GM12878 (cell line): ENCODE measurements at regions not wholly inside any gene's neighbourhood (a gene's known extent, or its start where the extent isn't known, plus 50 kb on each side); places are given as distances from the start of the nearest gene placed in this dataset.

ENCODE experiments used
- ATAC-seq: fragments of 200-7000 bp; cut with Tn5 transposase; 3 replicates; pipeline ENCODE4 v1.9.1; 2020; ENCODE audit warnings: mild to moderate bottlenecking, moderate library complexity
- BruUV-seq: library from RNA; stranded (reverse); fragments of 400-500 nt; replicated peaks from 2 replicates; lab custom pipeline; 2021; lab: Mats Ljungman, UMichigan
- CTCF ChIA-PET: fragments of 300-600 bp; sonication (Branson Sonifier 250); formaldehyde crosslinking; extraction: SDS; loops from one replicate; lab custom pipeline; 2021; ENCODE audit warnings: inconsistent platforms; lab: Yijun Ruan, JAX
- POLR2A ChIA-PET: fragments of 350-600 bp; formaldehyde crosslinking; extraction: SDS; loops from one replicate; lab custom pipeline; 2021; ENCODE audit warnings: inconsistent platforms; lab: Charles Lee
- RAD21 ChIA-PET: fragments of 300-600 bp; sonication (Branson Sonifier 250); formaldehyde crosslinking; loops from one replicate; lab custom pipeline; 2023; ENCODE audit warnings: antibody characterized with exemption; ENCODE audit not compliant: unreplicated experiment; lab: Charles Lee
- SMC1A ChIA-PET: fragments of 300-600 bp; sonication (Branson Sonifier 250); formaldehyde crosslinking; loops from one replicate; lab custom pipeline; 2023; ENCODE audit not compliant: unreplicated experiment, uncharacterized antibody; lab: Charles Lee
- DNase-seq: peaks from one replicate; pipeline ENCODE4 v3.0.0-alpha.2; 2011; ENCODE audit warnings: low read depth, low spot score
- FAIRE-seq: peaks from 3 replicates; lab custom pipeline; 2011; peaks lifted over from hg19 to GRCh38; lab: Jason Lieb, UNC
- H2AFZ ChIP-seq: 2 replicates; pipeline ENCODE4 v1.6.0; 2011; ENCODE audit warnings: low read depth, low read length, control low read depth; ENCODE audit not compliant: control insufficient read depth
- H3K27ac ChIP-seq: 2 replicates; pipeline ENCODE4 v1.5.1; 2011; ENCODE audit warnings: control low read depth; ENCODE audit not compliant: control insufficient read depth, insufficient read depth
- H3K27me3 ChIP-seq, 2 experiments: replicated peaks in 1 of 2; 2 replicates each; pipeline versions ENCODE4 v1.6.0 to v1.6.1; 2011; ENCODE audit warnings: low read length in 1 of 2; ENCODE audit not compliant: control insufficient read depth in 2 of 2, insufficient read depth in 2 of 2
- H3K36me3 ChIP-seq, 2 experiments: 2 replicates each; pipeline ENCODE4 v1.5.1; 2011; ENCODE audit warnings: low read length in 1 of 2; ENCODE audit not compliant: control insufficient read depth in 2 of 2, insufficient read depth in 2 of 2
- H3K4me1 ChIP-seq: 2 replicates; pipeline ENCODE4 v1.6.1; 2011; ENCODE audit warnings: mild to moderate bottlenecking, low read length, moderate library complexity, mixed read lengths; ENCODE audit not compliant: control insufficient read depth, insufficient read depth
- H3K4me2 ChIP-seq: 2 replicates; pipeline ENCODE4 v1.6.0; 2011; ENCODE audit warnings: control low read depth; ENCODE audit not compliant: control insufficient read depth, insufficient read depth
- H3K4me3 ChIP-seq: fragments of 200-600 bp; sonication (generic); 2 replicates; pipeline ENCODE4 v1.5.1; 2016
- H3K79me2 ChIP-seq: 2 replicates; pipeline ENCODE4 v1.6.0; 2011; ENCODE audit warnings: low read length; ENCODE audit not compliant: control insufficient read depth, insufficient read depth
- H3K9ac ChIP-seq: 2 replicates; pipeline ENCODE4 v1.8.0; 2011; ENCODE audit warnings: low read length, control low read depth, mixed read lengths; ENCODE audit not compliant: control insufficient read depth, insufficient read depth
- H3K9me3 ChIP-seq: replicated peaks from 3 replicates; pipeline ENCODE4 v1.5.1; 2011; ENCODE audit warnings: mild to moderate bottlenecking, low read length; ENCODE audit not compliant: control insufficient read depth, insufficient read depth
- H4K20me1 ChIP-seq: 2 replicates; pipeline ENCODE4 v1.6.0; 2011; ENCODE audit not compliant: control insufficient read depth, insufficient read depth
- EGR1 ChIP-seq, 2 experiments: IDR thresholded peaks; 1 replicate in 1 of 2; 2 replicates in 1 of 2; pipeline ENCODE4 v1.6.1; 2011 to 2012; ENCODE audit warnings: low read depth in 2 of 2, low read length in 2 of 2, borderline replicate concordance in 1 of 2, mild to moderate bottlenecking in 1 of 2, moderate library complexity in 1 of 2
- POLR2AphosphoS5 ChIP-seq: IDR thresholded peaks from 2 replicates; pipeline ENCODE4 v1.6.1; 2011; ENCODE audit warnings: mild to moderate bottlenecking, low read length, inconsistent platforms
- WGBS: methylation state at CpG from one replicate; pipeline ENCODE4 v1.1.6; 2016; ENCODE audit warnings: low lambda C conversion rate; ENCODE audit not compliant: insufficient replicate concordance, insufficient coverage; ENCODE audit errors: missing lambda C conversion rate; 5-methylcytosine and 5-hydroxymethylcytosine counted together
- in situ Hi-C: fragments of 300-500 bp; cut with MboI; formaldehyde crosslinking; loops from 9 replicates; pipeline ENCODE4 v1.14.3; 2018; ENCODE audit warnings: mixed read lengths
- intact Hi-C: fragments of 100-400 bp; cut with micrococcal nuclease; formaldehyde crosslinking; loops from one replicate; pipeline ENCODE4 v1.14.2; 2022; ENCODE audit not compliant: unreplicated experiment
- TF ChIP-seq, protein P1 (sequence below): fragments of 450-650 bp; IDR thresholded peaks from 2 replicates; pipeline ENCODE4 v1.6.1; 2018; ENCODE audit warnings: mild to moderate bottlenecking, low read depth, moderate library complexity; ENCODE audit not compliant: partially characterized antibody
- TF ChIP-seq, protein P2 (sequence below): fragments of 450-650 bp; IDR thresholded peaks from 2 replicates; pipeline ENCODE4 v1.6.1; 2017; ENCODE audit warnings: mild to moderate bottlenecking, low read depth, inconsistent platforms; ENCODE audit not compliant: poor library complexity, severe bottlenecking

DNA sequence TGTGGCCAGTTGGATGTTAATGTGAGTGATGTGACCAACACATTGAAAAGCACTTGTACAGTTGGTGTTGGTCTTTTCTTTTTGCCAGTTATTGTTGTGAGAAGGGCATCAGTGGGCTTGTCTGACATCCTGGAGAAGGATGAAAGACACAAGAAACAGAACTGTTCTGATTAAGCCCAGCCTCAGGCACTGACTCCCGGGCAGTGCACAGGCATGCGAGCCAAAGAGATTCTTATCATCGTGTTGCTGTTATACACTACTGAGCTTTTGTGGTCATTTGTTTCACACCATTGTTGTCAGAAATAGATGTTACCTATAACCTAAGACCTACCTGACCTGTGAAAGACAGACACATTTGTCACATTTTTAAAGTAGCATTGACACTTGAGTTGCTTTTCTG is 236.8 kb upstream of the CA10 start (continued):
- TF ChIP-seq, protein P1, sequence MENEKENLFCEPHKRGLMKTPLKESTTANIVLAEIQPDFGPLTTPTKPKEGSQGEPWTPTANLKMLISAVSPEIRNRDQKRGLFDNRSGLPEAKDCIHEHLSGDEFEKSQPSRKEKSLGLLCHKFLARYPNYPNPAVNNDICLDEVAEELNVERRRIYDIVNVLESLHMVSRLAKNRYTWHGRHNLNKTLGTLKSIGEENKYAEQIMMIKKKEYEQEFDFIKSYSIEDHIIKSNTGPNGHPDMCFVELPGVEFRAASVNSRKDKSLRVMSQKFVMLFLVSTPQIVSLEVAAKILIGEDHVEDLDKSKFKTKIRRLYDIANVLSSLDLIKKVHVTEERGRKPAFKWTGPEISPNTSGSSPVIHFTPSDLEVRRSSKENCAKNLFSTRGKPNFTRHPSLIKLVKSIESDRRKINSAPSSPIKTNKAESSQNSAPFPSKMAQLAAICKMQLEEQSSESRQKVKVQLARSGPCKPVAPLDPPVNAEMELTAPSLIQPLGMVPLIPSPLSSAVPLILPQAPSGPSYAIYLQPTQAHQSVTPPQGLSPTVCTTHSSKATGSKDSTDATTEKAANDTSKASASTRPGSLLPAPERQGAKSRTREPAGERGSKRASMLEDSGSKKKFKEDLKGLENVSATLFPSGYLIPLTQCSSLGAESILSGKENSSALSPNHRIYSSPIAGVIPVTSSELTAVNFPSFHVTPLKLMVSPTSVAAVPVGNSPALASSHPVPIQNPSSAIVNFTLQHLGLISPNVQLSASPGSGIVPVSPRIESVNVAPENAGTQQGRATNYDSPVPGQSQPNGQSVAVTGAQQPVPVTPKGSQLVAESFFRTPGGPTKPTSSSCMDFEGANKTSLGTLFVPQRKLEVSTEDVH, result no peak
- TF ChIP-seq, all 136 proteins: peak for 0

- ChIA-PET SMC1A (no interaction called here), RAD21 (no interaction called here)
- Histone ChIP-seq H3K9ac (no peak overlapping the region), H3K4me1 (no peaks in the 10 kb centered on the region), H3K36me3 (no peaks in the 10 kb centered on the region)
- FAIRE-seq (no peak), DNase-seq (no peak), ATAC-seq (no peak)
- TF ChIP-seq, protein P2, sequence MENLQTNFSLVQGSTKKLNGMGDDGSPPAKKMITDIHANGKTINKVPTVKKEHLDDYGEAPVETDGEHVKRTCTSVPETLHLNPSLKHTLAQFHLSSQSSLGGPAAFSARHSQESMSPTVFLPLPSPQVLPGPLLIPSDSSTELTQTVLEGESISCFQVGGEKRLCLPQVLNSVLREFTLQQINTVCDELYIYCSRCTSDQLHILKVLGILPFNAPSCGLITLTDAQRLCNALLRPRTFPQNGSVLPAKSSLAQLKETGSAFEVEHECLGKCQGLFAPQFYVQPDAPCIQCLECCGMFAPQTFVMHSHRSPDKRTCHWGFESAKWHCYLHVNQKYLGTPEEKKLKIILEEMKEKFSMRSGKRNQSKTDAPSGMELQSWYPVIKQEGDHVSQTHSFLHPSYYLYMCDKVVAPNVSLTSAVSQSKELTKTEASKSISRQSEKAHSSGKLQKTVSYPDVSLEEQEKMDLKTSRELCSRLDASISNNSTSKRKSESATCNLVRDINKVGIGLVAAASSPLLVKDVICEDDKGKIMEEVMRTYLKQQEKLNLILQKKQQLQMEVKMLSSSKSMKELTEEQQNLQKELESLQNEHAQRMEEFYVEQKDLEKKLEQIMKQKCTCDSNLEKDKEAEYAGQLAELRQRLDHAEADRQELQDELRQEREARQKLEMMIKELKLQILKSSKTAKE, result no peak
- no peak for TF ChIP-seq EGR1 (IDR thresholded peaks at IDR 0.05; ENCODE audit: borderline replicate concordance in 1 of 2, low read depth in 2 of 2, low read length in 2 of 2)
- no peak for TF ChIP-seq POLR2AphosphoS5
- TF ChIP-seq, all 136 proteins: peak for 0
- ChIA-PET CTCF (no interaction called here), POLR2A (no interaction called here)
- intact Hi-C loops, result no loop called here
- Histone ChIP-seq H3K27ac (no peak overlapping the region), H3K27me3 (no peaks in the 10 kb centered on the region), H4K20me1 (no peaks in the 10 kb centered on the region), H3K4me3 (no peak overlapping the region), H3K79me2 (no peaks in the 10 kb centered on the region), H2AFZ (no peak overlapping the region), H3K9me3 (no peaks in the 10 kb centered on the region), H3K4me2 (no peak overlapping the region)
- in situ Hi-C loops, result no loop called here
- BruUV-seq, result no TSS peak
- 44% methylated on average over 1 of the region's 1 CpG for WGBS
These were observed 231.9 kb upstream of the CA10 start for GRCh38 chr17:52390422-52390821.
